ENCODE measurements at regions not wholly inside any gene's neighbourhood (a gene's known extent, or its start where the extent isn't known, plus 50 kb on each side); places are given as distances from the start of the nearest gene placed in this dataset.

DNA sequence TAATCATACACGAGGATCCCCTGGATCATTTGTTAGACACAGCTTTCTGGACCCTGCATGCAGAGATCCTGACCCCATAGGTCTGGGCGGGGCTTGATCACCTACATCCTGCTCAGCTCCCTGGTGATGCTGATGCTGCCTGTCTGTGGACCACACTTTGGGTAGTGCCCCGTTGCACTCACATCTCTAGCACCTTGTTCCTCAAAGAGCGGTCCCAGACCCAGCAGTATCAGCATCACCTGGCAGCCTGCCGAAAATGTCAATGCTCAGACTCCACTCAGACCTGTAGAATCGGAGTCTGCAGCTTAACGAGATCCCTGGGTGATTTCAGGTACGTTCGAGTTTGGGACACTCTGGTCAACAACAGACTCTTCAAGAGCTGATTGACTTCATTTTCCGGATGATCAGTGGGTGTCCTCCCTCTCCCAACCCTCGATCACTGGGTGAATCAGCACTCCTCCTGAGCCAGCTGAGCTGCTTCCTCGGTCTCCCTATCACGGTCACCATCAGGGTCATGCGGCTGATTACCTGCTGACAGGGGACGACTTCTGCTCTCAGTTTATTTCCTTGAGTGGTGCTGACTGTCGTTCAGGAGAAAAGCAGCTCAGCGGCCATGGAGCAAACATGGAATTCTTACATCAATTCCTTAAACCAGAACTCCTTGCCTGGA lies 150.6 kb upstream of the RAB12 start:
- Mint-ChIP-seq H3K4me1 (no peaks in the 10 kb centered on the region), H3K9me3 (no peaks in the 10 kb centered on the region), H3K27ac (no peak overlapping the region), H3K36me3 (ENCODE audit: low read depth) (no peaks in the 10 kb centered on the region), H3K27me3 (no peaks in the 10 kb centered on the region), H3K4me3 (no peak overlapping the region)
- no peak for ATAC-seq (replicated peaks)

DNA sequence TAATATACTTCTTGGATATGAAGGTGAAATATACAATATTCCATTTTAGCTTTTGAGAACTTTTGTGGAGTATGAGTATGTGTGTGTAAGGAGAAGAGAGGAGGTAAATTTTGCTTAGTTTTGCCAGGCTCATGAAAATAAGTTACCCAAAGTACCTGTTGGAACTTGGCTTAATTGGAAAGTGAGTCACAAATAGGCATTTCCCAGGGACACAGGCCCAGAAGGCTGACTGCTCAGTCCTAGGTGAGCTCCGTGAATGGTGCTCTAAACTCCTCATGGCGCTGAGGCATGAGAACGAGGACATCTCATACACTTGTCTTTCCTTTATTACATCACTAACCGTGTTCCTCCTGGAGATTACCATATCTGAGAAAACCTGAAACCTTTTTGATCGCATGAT lies 148.5 kb upstream of the RAB12 start:
- Mint-ChIP-seq H3K4me1 (no peaks in the 10 kb centered on the region), H3K27me3 (no peaks in the 10 kb centered on the region), H3K27ac (no peak overlapping the region), H3K9me3 (no peaks in the 10 kb centered on the region), H3K36me3 (ENCODE audit: low read depth) (no peaks in the 10 kb centered on the region), H3K4me3 (no peak overlapping the region)
- no peak for ATAC-seq (replicated peaks)

DNA sequence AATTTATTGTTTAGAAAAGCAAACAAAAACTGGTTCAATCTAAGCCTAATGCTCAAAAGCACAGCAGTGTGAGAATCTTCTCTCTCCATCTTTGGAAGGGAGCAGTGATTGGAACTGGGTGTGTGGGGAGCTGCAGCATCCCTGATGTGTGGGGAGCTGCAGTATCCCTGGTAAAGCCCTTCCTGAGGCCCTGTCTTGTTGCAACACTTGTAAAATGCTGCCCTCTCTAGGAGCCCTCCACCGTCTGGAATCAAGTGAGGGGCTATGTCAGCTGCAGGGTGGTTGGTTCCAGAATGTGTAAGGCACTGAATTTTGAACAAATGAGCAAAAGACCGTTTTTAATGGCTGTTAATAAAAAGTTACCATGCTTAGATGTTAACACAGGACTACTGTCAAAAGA lies 147.7 kb upstream of the RAB12 start:
- H3K27ac Mint-ChIP-seq, result no peak overlapping the region
- ATAC-seq (replicated peaks), result no peak
- no peaks in the 10 kb centered on the region for H3K36me3 Mint-ChIP-seq (ENCODE audit: low read depth)
- no peaks in the 10 kb centered on the region for H3K27me3 Mint-ChIP-seq
- H3K4me1 Mint-ChIP-seq, result no peaks in the 10 kb centered on the region
- no peaks in the 10 kb centered on the region for H3K9me3 Mint-ChIP-seq
- H3K4me3 Mint-ChIP-seq, result no peak overlapping the region

DNA sequence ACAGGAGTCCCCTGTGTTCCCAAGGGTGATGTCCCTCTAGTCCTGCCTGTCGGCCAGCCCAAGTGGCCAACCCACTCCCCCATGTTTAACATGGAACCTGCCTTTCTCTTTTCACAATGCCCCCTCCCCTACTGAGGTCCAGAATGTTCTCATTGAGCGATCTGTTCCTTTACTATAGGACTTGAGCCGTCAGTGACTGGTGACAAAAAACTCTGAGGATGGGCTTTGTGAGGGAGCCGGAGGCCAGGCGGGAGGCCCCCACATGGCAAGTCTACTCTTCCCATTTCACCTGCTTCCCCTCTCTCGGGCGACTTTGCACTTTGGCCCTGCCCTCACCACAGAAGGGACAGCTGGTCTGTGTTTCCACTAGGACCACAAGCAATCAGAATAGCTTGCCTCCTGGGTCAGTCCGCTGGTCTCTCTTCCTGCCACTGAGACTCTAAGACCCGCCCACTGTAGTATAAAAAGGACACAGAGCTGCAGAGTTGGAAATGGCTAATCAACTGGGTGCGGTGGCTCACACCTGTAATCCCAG lies 146.5 kb upstream of the RAB12 start:
- Mint-ChIP-seq H3K4me3 (no peak overlapping the region), H3K4me1 (no peaks in the 10 kb centered on the region), H3K27me3 (no peaks in the 10 kb centered on the region), H3K9me3 (no peaks in the 10 kb centered on the region), H3K27ac (no peak overlapping the region), H3K36me3 (ENCODE audit: low read depth) (no peaks in the 10 kb centered on the region)
- no peak for ATAC-seq (replicated peaks)

DNA sequence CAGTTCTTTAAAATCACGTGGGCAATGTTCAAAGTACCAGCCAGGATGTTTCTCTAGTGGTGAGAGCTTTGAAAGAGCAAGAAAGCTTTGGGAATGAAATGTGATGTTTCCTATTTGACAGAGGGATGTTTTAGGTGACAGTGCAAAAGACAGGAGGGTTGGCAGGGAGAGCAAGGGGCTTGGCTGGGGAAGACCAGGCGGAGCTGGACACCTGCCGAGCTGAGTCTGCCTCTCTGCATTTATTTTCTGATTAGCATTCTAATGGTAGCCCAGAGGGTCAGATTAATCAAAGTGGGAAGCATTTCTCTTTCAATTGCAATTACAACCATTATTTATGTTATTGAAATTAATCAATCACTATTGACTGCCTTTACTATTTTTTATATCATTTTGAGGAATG lies 145.4 kb upstream of the RAB12 start:
- ATAC-seq (replicated peaks), result no peak
- no peaks in the 10 kb centered on the region for H3K4me1 Mint-ChIP-seq
- H3K4me3 Mint-ChIP-seq, result no peak overlapping the region
- no peaks in the 10 kb centered on the region for H3K36me3 Mint-ChIP-seq (ENCODE audit: low read depth)
- H3K27me3 Mint-ChIP-seq, result no peaks in the 10 kb centered on the region
- no peaks in the 10 kb centered on the region for H3K9me3 Mint-ChIP-seq
- no peak overlapping the region for H3K27ac Mint-ChIP-seq

DNA sequence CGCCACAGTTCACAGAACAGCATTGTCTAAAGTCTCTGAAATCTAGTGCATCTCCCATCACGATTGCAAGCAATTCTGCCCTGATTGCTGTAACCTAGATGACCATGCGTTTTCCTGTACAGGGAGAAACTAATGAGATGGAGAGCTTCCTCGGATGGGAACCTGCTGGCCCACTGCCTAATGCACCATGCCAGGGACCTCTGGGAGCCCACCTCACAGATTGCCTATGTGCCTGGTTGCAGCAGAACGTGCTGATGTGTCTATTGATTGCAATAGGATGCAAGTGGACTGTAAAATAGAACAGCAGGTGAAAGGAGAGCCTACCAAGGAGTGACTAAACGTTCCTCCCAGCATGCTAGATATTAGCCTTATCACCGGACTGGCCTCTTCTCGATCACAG lies 141.0 kb upstream of the RAB12 start:
- Mint-ChIP-seq H3K4me3 (no peak overlapping the region), H3K27ac (no peak overlapping the region), H3K27me3 (no peaks in the 10 kb centered on the region), H3K36me3 (ENCODE audit: low read depth) (no peaks in the 10 kb centered on the region), H3K4me1 (no peaks in the 10 kb centered on the region), H3K9me3 (no peaks in the 10 kb centered on the region)
- ATAC-seq (replicated peaks), result no peak

DNA sequence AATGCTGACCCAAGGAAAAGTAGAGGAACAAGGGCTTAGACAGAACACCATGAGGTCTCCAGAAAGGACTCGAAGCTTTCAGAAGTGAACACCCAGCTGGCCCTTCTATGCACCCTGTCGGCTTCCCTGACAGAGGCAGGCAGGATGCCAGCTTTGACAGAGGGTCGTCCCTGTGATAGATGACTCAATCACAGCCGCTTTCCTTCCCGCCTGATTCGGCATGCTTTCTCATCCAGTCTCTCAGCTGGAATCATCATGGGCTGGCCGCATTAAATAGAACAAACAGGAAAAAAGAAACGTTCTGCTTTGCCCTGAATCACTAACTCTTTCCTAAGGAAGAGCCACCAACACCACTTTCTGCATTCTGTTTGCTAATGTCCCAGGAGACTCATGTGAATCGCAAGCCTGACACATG lies 140.3 kb upstream of the RAB12 start:
- Mint-ChIP-seq H3K36me3 (ENCODE audit: low read depth) (no peaks in the 10 kb centered on the region), H3K4me1 (no peaks in the 10 kb centered on the region), H3K27me3 (no peaks in the 10 kb centered on the region), H3K4me3 (no peak overlapping the region), H3K27ac (no peak overlapping the region), H3K9me3 (no peaks in the 10 kb centered on the region)
- no peak for ATAC-seq (replicated peaks)

DNA sequence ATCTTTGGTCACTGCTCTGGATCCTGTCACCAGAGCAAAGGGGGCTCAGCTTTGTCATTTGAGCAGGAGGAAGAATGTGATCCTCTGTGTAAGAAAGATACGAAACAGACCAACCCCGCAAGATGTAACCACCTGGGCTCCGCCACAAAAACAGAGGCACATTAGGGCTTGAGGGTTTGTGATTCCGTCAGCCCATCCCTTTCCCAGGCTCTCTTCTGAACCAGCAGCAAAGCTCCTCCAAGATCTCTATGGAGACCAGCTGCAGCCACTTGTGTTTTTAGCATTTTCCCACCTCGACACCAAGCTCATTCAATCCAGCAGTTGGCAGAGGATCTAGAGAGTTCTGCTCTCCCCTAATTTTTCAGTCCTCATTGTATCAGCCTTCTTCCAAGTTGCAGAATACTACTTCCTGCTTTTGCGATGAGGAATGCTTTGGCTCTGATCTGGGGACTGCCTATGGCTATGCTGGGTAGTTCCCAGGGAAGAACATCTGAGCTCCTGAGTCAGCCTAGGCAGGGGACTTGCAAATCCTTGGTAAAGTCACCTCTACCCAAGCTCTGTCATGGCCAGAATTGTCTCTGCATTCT lies 139.6 kb upstream of the RAB12 start:
- H3K9me3 Mint-ChIP-seq, result no peaks in the 10 kb centered on the region
- no peaks in the 10 kb centered on the region for H3K36me3 Mint-ChIP-seq (ENCODE audit: low read depth)
- no peak overlapping the region for H3K4me3 Mint-ChIP-seq
- H3K4me1 Mint-ChIP-seq, result no peaks in the 10 kb centered on the region
- no peaks in the 10 kb centered on the region for H3K27me3 Mint-ChIP-seq
- no peak for ATAC-seq (replicated peaks)
- no peak overlapping the region for H3K27ac Mint-ChIP-seq

DNA sequence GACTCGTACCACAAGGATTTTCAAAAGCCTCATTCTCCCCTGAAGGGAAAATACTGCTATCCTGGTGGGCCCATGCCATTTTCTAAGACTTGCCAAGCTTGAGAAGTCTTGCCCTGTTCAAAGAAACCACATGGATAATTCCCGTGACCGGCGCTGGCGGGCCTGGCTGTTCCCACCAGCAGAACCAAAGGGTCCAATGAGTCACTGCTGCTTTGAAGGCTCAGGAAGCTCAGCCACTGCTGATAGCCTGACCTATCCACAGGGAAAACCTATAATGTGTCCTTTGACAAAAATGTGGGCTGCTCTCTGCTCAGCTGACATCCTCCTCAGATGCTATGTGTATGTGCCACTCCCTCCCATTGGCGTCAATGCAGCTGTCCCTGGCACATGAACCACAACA lies 137.9 kb upstream of the RAB12 start:
- Mint-ChIP-seq H3K36me3 (ENCODE audit: low read depth) (no peaks in the 10 kb centered on the region), H3K4me1 (no peaks in the 10 kb centered on the region), H3K27ac (no peak overlapping the region), H3K9me3 (no peaks in the 10 kb centered on the region), H3K27me3 (peaks cover 5% of the 10 kb centered on the region), H3K4me3 (no peak overlapping the region)
- ATAC-seq (replicated peaks), result no peak

DNA sequence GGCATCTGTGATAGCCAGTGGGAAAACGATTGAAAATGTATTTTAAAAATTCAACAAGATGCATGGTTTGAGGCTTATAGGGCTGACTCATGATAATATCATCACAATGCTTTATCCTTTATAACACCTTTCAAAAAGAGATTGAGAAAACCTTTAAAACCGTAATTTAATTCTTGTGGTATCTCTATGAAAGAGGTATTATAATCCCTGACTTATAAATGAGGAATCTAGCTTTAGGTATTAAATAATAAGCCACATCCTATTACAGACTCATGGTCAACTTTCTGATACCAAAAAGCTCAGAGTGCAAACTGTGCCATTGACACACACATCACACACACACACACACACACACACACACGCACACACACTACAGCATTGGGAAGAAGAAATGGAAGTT lies 134.6 kb upstream of the RAB12 start:
- Mint-ChIP-seq H3K9me3 (no peaks in the 10 kb centered on the region), H3K4me3 (no peak overlapping the region), H3K27me3 (peaks cover 10% of the 10 kb centered on the region), H3K27ac (no peak overlapping the region), H3K36me3 (ENCODE audit: low read depth) (no peaks in the 10 kb centered on the region), H3K4me1 (peaks cover 5% of the 10 kb centered on the region)
- ATAC-seq (replicated peaks), result no peak

DNA sequence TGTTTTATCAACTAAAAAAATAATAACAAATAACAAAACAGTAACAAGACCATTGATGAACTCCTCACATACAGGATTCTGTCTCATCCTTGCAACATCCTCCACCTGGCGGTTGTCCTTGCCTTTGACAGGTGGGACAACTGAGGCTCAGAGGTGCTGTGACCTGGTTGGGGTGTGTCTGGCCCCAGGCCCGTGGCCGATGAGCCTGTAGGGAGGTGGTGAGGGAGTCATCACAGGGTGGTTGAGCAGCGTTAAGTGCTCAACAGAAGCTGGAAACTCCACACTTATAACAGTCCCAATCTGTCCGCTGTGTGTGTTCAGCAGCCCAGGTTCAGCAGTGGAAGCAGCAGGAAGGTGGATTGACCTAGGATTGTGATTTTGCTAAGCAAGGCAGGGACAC lies 131.6 kb upstream of the RAB12 start:
- no peaks in the 10 kb centered on the region for H3K36me3 Mint-ChIP-seq (ENCODE audit: low read depth)
- ATAC-seq (replicated peaks), result no peak
- H3K27me3 Mint-ChIP-seq, result peaks cover 11% of the 10 kb centered on the region
- H3K4me3 Mint-ChIP-seq, result no peak overlapping the region
- peaks cover 5% of the 10 kb centered on the region for H3K4me1 Mint-ChIP-seq
- no peaks in the 10 kb centered on the region for H3K9me3 Mint-ChIP-seq
- no peak overlapping the region for H3K27ac Mint-ChIP-seq

DNA sequence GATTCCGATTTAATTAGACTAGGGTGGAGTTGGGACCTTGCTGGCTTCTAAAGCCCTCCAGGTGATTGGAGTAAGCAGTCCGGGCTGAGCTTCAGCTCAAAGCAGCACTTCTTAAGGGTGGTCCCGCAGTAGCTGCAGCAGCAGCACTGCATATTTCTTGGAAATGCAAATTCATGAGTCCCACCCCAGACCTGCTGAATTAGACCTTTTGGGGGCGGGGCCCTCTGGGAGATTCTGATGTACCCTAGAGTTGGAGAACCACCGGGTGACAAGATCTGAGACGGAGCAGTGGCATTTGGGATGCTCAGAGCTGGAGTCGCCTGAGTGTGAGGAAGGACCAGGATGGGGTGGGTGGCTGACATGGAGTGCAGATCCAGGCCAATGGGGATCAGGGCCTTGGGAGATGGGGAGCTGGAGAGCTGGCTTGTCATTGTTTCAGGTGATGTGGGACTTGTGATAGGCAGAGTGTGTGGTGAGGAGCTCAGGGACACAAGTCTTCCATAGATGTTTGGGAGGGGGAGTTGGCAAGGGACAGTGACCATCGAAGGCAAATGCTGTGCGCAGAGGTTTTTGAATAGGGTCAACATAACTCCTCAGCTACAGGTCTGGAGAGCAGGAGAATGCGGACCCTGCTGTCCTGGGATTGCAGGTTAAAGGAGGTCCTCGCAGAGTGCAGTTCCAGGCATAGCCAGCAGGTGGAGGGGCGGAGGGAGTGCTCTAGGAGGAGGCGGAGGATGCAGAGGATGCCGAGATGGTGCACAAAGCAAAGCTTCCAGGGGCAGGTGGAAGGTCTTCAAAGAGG lies 130.9 kb upstream of the RAB12 start:
- Mint-ChIP-seq H3K9me3 (no peaks in the 10 kb centered on the region), H3K36me3 (ENCODE audit: low read depth) (no peaks in the 10 kb centered on the region), H3K4me1 (peaks cover 5% of the 10 kb centered on the region), H3K4me3 (no peak overlapping the region), H3K27ac (no peak overlapping the region), H3K27me3 (peaks cover 14% of the 10 kb centered on the region)
- ATAC-seq (replicated peaks), result peak; percentile 56

DNA sequence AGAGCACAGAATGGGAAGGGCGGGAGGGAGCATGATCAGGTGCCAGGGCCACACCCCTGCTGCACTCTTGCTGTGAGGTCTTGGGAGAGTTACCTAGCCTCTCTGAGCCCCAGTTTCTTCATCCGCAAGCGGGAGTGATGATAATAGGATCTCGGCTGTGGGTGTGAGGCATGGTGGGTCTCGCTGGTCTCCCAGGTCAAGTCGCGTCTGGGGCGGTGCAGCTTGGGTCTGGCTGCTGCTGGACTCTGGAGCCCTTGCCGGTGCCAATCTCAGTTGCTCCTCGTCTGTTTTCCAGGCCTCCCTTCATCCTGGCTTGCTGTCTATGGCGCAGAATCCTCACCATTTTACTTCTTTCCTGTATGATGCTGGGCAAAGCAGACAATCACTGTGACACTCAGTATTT lies 130.3 kb upstream of the RAB12 start:
- Mint-ChIP-seq H3K4me1 (peaks cover 5% of the 10 kb centered on the region), H3K27me3 (peaks cover 14% of the 10 kb centered on the region), H3K27ac (no peak overlapping the region)

DNA sequence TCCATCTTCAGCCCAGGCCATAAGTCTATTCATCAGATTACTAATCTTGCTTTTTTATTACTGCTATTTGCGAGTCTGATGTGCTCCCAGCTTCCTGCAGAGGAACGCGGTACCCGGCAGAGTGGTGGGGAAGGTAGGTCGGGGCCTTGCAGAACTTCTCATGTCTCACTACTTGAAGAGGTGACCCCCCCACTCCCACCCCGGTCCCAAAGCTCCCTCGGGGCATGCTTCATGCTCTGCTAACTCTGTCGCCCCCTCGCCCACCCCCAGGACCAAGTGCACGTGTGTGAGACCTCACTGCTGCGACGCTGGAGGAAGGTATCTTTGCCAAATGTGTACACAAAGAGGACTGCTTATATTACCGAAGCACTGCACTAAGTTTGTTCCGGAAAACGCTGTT lies 129.4 kb upstream of the RAB12 start:
- H3K4me3 Mint-ChIP-seq, result no peak overlapping the region
- H3K27me3 Mint-ChIP-seq, result peaks cover 20% of the 10 kb centered on the region
- no peaks in the 10 kb centered on the region for H3K9me3 Mint-ChIP-seq
- ATAC-seq (replicated peaks), result no peak
- no peak overlapping the region for H3K27ac Mint-ChIP-seq
- H3K36me3 Mint-ChIP-seq (ENCODE audit: low read depth), result no peaks in the 10 kb centered on the region
- H3K4me1 Mint-ChIP-seq, result peaks cover 5% of the 10 kb centered on the region

More for the DNA sequence above, 130.3 kb upstream of the RAB12 start:
- Mint-ChIP-seq H3K4me3 (no peak overlapping the region), H3K9me3 (no peaks in the 10 kb centered on the region), H3K36me3 (ENCODE audit: low read depth) (no peaks in the 10 kb centered on the region)
- ATAC-seq (replicated peaks), result no peak

Measured in activated T-helper 17 cell treated with anti-CD3 and anti-CD28 coated beads, Interleukin-2, amount 50 U/mL, for 72 hours (primary cell).